ENCODE measurements at regions not wholly inside any gene's neighbourhood (a gene's known extent, or its start where the extent isn't known, plus 50 kb on each side); places are given as distances from the start of the nearest gene placed in this dataset.
"Not testable (repeated sequence)": the region's sequence is repeated elsewhere in the genome, so short reads cannot be mapped to it uniquely, and the experiment has no call there.

GRCh38 chr5:57870267-57870666 is 387.7 kb upstream of the ACTBL2 start:
- DNase-seq, result not testable (repeated sequence)

- no peak for DNase-seq
Measured at GRCh38 chr5:57863661-57864060, 381.1 kb upstream of the ACTBL2 start.

- DNase-seq, result no peak
Measured at GRCh38 chr5:57862942-57863341, 380.3 kb upstream of the ACTBL2 start.

- no peak for DNase-seq
Measured at GRCh38 chr5:57862471-57862911, 379.9 kb upstream of the ACTBL2 start.

- no peak for DNase-seq
Measured at GRCh38 chr5:57859626-57860025, 377.0 kb upstream of the ACTBL2 start.

GRCh38 chr5:57858905-57859304 is 376.3 kb upstream of the ACTBL2 start:
- no peak for DNase-seq

- DNase-seq, result no peak
Measured at GRCh38 chr5:57857696-57858095, 375.1 kb upstream of the ACTBL2 start.

GRCh38 chr5:57855831-57856230 is 373.2 kb upstream of the ACTBL2 start:
- DNase-seq, result no peak

- DNase-seq, result no peak
Measured at GRCh38 chr5:57853929-57854697, 371.5 kb upstream of the ACTBL2 start.

GRCh38 chr5:57850109-57850508 is 367.5 kb upstream of the ACTBL2 start:
- DNase-seq, result no peak

- no peak for DNase-seq
Measured at GRCh38 chr5:57845025-57845424, 362.4 kb upstream of the ACTBL2 start.

GRCh38 chr5:57844410-57844809 is 361.8 kb upstream of the ACTBL2 start:
- no peak for DNase-seq

- no peak for DNase-seq
Measured at GRCh38 chr5:57843059-57843367, 360.4 kb upstream of the ACTBL2 start.

GRCh38 chr5:57842364-57843058 is 359.9 kb upstream of the ACTBL2 start:
- DNase-seq, result no peak

GRCh38 chr5:57841676-57842363 is 359.2 kb upstream of the ACTBL2 start:
- no peak for DNase-seq

- no peak for DNase-seq
Measured at GRCh38 chr5:57839437-57840079, 356.9 kb upstream of the ACTBL2 start.

GRCh38 chr5:57839025-57839424 is 356.4 kb upstream of the ACTBL2 start:
- no peak for DNase-seq

- no peak for DNase-seq
Measured at GRCh38 chr5:57836921-57837320, 354.3 kb upstream of the ACTBL2 start.

- no peak for DNase-seq
Measured at GRCh38 chr5:57836331-57836730, 353.7 kb upstream of the ACTBL2 start.

- DNase-seq, result no peak
Measured at GRCh38 chr5:57834829-57835608, 352.4 kb upstream of the ACTBL2 start.

- DNase-seq, result no peak
Measured at GRCh38 chr5:57833489-57833888, 350.9 kb upstream of the ACTBL2 start.

- no peak for DNase-seq
Measured at GRCh38 chr5:57832875-57833274, 350.3 kb upstream of the ACTBL2 start.

GRCh38 chr5:57831932-57832331 is 349.3 kb upstream of the ACTBL2 start:
- DNase-seq, result no peak
